GM21423 (cell line): ENCODE measurements at regions not wholly inside any gene's neighbourhood (a gene's known extent, or its start where the extent isn't known, plus 50 kb on each side); places are given as distances from the start of the nearest gene placed in this dataset.

ENCODE experiments used
- ATAC-seq: cut with Tn5 transposase; IDR thresholded peaks from one replicate; pipeline ENCODE4 v1.9.1; 2021; ENCODE audit warnings: mild to moderate bottlenecking, moderate library complexity; ENCODE audit not compliant: unreplicated experiment

DNA sequence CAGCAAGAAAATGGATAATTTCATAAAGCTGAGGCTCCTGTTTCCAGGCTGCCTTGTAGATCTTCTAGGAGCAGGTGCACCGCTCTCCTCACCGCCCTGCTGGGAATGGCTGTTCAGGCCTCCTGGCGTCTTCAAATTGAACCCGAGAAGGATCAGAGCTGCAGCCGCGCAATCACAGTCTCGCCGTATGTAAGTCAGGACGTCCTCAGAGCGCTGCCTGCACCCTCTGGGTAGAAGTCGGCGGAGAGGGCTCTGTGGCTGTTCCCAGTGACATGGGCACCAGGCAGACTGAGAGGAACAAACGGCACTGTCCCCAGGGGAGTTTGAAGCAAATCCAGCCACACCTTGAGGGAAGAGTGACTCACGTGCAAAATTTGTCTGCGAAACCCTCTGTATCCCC is 476.9 kb downstream of the TCERG1L start:
- ATAC-seq: no peak

DNA sequence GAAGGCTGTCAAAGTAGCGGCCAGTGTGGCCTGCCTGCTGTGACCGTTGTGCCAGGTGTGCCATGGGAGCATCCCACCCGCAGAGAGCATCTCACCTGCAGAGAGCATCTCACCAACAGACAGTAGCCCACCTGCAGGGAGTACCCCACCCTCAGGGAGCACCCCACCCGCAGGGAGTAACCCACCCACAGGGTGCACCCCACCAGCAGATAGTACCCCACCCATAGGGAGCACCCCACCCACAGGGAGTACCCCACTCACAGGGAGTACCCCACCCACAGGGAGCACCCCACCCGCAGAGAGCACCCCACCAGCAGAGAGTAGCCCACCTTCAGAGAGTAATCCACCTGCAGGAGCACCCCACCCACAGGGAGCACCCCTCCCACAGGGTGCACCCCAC is 476.5 kb downstream of the TCERG1L start:
- no peak for ATAC-seq

DNA sequence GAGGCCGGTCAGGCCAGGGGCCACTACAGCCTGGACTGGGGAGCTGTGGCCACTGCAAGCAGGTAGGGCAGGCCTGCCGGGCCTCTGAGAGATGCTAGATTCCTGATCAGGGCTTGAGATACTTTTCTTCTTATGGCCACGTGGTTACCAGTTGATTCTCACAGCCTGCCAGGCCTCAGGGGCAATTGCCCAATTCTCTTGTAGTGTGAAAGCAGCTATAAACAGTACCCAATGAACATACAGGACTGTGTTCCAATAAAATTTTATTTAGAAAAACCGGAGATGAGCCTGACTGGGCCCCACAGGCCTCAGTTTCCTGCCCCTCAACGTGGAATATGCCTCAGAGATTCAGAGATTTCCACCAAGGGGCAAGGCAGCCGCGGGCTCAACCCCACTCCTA is 475.2 kb downstream of the TCERG1L start:
- ATAC-seq: no peak

DNA sequence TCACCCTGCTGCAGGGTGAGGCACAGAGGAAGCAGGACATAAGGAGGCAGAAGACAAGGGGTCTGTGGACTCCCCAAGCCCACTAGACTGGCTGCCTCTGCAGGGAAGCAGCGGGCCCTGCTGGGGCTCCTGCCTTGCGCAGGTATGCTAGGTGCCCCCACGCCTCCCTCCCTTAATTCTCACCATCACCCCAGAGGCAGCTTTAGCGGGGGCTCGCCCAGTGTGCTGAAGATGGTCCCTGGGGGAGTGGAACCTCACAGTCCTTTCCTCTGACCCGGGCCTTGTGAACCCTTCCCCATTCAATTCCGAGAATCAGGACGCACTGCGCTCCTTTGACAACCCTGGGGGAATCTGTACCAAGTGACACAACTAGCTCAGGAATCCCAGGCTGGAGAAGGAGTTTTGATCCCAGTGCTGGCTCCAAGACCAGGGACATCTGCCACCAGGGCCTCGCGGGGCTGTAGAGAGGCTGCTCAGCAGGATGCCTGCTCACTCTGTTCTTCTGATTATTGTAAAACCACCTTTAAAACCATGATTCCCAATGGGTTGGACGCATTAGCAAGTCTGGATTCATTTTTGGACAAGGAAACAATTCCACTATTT is 468.4 kb downstream of the TCERG1L start:
- no peak for ATAC-seq

DNA sequence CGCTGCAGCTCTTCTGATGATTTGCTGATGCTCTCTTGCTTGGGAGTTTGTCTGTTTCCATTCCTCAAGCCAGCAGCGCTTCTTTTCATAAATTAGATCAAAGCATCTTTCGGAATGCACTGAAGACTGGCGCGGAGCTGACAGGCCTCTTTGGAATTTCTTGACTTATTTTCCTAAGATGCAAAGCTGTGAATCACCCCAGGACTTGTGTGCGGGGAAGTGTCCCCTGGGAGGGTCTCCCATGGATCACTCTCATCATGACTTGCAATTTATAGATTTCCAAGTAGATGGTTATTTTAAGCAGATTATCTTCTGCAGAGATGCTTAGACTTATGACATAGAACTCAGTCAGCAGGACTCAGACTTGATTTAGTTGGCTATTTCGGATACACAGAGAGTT is 467.2 kb downstream of the TCERG1L start:
- ATAC-seq: no peak

DNA sequence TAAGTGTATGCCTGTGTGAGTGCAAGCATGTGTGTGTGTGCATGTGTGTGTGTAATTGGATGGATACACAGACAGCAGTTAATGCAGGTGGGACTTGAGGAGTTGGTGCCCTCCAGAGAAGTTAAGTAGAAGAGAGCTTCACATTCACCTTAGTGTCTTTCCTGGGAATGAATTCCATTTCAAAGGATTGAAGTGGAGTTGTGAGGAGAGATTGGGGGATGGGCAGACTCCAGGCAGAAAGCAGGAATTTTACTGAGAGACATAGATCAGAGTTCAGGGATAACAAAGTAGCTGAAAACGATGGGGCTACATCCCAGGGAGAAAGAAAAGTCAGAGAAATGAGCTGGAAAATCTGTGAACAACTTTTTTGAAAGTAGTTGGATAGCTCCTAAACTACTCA is 464.4 kb downstream of the TCERG1L start:
- ATAC-seq: no peak

DNA sequence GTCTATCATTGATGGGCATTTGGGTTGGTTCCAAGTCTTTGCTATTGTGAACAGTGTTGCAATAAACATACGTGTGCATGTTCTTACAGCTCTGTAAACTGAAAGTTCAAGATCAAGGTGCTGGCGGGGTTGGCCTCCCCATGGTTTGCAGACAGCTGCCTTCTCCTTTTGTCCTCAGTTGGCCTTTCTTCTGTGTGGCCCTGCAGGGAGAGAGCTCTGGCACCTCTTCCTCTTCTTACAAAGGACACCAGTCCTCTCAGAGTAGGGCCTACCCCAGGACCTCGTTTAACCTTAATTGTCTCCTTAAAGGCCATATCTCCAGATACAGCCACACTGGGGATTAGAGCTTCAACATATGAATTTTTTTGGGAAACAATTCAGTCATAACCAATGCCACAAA is 462.7 kb downstream of the TCERG1L start:
- no peak for ATAC-seq

DNA sequence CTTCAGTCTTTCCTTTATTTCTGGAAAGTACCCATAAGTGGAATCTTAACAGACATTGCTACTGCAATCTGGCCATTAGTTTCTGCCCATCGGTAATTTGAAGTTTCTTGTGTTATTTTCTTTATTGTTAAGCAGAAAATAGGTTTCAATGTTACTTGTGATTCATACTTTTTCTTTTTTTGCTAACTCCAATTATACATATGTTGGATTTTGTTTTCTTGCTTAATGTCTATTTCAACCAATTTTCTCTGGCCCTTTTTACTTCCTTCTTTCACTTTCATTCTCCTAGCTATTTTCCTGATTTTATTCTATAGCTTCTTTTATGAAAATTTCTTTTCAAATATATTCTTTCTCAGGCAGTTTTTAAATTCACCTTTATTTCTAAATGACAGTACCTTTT is 457.4 kb downstream of the TCERG1L start:
- no peak for ATAC-seq

DNA sequence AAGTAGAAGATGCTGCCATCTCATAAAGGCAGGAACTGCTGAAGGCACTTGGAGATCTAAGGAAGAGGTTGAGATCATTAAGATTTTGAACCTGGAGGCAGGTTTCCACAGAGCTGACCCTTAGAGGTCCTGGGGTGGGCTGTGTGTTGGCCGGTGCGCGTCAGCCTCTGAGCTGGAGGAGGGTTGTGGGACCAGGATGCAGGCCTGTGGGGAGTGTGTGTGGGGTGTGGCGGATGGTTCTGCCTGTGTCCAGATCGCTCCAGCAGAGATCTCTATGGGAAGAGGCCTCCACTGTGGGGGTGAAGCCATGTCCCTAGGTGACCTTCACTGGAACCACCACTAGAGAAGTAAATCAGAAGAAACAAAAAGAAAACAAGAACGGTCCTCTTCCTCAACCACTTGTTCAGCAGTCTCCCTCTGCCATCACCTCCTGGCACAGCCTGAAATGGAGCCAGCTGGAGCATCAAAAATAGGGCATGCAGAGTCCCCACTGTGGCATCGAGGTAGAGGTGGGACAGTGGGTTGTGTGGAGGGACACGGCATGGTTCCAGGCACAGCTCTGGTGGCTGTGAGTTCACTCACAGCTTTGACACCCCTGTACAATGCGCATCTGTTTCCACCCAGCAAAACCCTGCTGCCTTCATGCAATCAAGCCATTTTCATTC is 453.8 kb downstream of the TCERG1L start:
- ATAC-seq: no peak

DNA sequence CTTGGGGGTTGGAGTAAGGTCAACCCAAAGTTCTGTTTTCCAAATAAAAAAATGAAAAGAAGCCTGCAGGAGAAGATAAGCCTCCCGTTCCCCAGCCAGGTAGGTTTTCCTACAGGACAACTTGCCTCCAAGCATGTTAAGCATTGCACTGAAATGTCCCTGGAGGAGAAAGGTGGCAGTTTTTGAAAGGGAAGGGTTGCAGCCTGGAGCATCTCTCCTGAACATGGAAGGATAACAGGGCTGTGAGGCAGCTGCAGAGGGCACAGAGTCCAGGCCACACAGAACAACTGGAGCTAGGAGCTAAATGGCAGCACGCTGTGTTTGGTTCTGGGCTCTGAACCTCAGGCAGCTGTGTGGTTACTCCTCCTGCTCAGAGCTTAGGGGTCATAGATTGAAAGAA is 452.9 kb downstream of the TCERG1L start:
- no peak for ATAC-seq

DNA sequence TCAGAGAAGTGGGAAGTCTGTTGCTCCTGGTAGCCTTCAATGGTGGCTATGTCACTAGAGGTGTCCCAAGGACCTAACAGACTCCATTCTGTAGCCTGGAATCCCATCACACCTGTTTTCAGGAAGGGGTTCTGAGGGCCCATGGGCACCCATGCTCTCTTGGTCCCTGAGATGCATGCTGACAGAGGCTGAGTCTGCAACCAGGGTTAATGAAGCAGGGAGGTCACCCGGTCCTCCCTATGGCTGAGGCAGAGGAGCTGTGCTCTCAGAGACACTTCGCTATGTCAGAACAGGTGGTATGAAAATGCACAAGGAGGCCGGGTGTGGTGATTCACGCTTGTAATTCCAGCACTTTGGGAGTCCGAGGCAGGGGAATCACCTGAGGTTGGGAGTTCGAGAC is 452.1 kb downstream of the TCERG1L start:
- ATAC-seq: no peak

DNA sequence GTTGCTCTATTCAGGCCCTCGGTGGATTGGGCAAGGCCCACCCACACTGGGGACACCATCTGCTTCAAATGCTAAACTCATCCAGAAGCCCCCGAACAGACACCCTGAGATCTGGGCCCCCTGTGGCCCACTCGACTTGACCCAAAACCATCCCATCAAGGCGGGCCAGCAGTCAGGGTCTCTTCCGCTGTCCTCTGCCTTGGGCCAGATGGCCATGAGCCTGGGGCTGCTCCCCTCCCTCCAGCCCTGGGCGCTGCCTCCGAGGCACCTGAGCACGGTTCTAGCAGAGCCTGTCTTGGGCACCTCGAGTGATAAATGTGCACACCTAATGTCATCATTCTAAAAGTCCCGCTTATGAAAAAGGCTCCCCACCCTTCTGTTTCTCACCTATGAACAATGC is 449.4 kb downstream of the TCERG1L start:
- no peak for ATAC-seq

DNA sequence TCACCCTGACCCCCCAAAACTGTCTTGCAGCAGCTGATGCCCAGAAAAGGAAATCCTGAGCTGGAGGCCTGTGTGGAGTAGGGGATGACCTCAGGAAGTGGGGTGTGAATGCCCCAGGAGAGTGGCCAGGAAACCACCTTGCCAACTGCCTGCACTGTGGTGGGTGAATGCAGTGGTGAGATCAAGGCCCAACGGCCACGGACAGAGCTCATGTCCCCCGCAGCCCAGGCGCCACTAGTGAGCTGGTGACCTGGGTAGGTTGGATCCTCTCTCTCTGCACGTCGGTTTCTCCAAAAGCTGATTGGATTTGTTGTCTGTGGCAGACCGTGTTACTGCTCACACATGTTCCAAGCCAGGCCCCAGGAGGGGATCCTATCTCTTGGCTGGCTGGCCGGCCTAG is 448.9 kb downstream of the TCERG1L start:
- no peak for ATAC-seq

DNA sequence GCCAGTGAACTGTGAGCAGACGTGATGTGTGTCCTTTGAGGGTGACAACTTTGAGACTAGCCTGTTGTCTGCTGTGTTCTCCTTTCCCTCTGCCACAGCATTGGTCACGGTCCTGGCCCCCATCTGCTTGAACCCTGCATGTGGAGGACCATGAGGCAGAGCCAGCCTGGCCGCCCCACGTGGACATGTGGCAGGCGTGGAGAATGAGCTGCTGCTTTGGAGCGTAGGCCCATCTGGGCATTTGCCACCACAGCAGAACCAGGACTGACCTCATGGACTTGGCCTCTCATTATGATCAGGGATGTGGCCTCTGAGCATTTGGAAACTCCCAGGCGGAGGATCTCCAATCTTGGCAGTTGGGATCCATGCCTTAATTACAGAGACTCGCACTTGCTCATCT is 448.5 kb downstream of the TCERG1L start:
- ATAC-seq: no peak

DNA sequence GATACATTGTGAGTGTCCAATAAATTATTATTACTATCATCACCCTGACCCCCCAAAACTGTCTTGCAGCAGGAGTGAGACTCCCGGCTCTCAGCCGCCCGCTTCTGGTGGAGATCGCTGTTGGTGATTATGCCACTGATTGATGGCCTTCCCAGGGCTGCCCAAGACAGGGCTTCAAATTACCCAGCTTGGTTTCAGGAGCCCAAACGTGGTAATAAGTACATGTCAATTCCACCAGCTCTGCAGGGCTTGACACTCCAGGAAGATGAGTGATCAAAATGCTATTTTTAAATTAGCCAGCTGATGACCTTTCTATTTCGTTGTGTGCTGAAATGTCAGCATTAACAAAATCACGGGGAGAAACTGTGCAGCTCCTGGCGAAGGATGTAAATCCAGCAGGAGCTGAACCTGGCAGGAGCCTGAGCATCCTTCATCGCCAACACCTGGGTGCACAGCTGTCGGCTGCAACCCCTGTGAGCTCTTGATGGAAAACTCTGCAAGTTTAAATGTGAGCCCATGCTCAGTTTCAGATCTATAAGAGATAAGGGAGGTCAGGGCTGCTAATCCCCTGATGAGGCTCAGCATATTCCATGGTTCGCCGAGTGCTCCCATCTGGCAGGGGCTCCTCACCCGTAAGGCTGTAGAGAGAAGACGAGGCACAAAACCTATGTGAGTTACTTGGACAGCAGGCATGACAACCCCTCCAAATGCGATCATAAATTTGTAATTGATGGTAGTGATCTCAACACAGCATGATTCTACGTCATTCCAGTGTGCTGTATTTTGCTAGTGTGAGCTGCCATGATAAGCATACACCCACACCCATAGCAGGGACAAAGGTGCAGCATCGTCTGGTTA is 446.3 kb downstream of the TCERG1L start:
- ATAC-seq: no peak

DNA sequence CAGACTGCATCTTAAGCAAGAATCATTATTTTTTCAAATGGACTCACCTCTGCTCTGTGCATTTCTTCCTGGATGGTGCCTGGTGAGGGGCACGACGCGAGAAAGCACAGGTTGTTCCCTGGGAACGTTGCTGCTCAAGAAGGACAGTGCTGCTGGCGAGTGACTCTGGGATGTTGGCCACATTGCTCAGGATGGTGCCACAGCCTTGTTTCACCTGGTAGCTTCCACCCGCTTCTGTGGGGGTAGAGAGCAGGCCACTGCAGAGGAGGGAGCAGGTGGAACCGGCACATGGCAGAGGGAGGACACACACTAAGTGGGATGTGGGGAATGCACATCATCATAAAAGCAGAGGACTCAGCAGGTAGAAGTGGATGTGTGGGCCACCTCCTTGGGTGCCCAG is 444.7 kb downstream of the TCERG1L start:
- no peak for ATAC-seq

DNA sequence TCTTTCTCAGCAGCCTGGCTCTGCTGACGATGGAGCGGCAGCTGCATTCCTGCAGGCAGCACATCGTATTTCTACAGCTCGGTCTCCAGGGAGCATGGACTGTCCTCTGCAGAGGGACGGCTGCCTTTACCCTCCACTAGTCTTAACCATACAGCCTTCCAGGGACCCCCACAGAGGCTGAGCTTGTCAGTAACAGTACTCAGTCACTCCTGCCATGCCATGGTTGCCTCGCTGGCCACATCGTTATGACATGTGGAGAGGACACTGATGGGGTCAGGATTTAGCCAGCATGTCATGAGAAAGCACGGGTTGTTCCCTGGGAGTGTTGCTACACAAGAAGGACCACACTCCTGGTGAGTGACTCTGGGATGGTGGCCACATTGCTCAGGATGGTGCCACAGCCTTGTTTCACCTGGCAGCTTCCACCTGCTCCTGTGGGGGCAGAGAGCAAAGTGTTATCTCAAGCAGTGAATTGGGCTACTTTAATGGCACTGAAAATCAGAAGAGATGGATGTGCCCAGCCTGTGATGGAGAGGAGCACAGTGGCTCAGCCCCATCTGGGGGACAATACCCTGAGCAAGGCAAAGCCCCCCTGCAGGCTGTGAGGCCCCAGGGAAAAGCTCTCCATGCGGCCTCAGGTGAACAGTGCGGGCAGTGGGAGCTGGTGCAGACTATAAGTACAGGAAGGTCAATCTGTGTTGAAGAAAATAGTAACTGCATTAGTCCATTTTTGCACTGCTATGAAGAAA is 443.9 kb downstream of the TCERG1L start:
- ATAC-seq: no peak

DNA sequence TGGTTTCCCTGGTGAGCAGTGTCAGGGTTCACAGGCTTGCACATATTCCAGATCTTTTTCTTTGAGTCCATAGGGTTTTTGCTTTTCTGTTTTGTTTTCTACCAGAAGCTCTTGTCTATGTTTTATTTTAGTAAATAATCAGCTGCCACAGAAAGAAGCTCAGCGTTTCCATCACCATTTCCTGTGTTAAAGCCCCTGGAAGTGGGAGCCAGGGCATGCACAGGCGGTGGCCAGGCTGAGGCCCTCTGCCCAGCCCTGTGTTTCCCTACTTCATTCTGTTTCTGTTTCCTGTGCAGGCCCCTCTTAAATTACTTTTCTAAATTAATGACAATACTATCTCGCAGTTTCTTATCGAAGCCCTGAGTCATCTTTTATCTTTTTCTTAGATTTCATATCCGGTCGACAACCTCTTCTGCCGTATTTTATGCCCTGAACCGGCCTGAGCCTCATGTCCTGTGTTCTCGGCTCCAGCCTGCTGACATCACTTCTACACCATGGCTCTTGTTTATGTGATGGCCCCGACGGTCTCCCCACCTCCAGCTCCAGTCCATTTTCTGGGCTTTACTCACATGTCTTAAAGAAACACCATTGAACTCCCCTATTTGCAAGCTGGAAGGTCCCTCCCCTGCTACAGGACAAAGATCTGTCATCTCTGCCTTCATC is 442.2 kb downstream of the TCERG1L start:
- ATAC-seq: no peak

DNA sequence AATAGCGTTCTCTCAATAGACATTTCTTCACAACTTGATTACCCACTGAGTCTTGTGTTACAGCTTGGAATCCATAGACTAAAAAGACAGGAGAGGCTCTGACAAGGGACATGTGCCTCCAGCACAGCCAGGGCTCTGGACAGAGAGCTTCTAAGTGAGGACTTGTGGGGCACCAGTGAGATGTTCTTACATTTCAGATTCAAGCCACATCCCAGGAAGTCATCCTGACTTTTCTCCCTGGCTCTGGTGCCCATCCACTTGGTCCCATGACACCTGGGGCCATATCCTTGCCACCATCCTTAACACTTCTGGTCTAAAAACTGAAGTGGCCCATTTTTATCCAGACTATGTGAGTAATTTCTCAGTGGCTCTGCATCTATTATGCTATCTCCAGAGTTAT is 440.1 kb downstream of the TCERG1L start:
- ATAC-seq: no peak

DNA sequence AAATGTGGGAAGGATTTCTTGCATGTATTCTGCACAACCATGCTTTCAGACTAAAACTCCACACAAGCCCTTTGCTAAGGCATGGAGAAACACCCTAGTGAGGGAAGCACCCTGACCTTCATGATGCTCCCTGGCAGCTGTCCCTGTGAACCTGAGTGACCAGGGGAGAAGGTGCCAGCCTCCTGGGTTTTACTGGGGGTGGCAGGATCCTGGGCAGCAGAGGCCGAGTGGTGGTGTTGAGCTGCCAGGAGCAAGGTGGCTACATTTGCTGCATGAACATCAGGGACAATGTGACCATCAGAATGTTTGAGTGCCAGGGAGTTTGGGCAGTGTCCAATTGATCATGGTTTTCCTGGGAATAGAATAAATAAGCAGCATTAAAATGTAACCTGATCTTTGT is 437.9 kb downstream of the TCERG1L start:
- ATAC-seq: no peak

DNA sequence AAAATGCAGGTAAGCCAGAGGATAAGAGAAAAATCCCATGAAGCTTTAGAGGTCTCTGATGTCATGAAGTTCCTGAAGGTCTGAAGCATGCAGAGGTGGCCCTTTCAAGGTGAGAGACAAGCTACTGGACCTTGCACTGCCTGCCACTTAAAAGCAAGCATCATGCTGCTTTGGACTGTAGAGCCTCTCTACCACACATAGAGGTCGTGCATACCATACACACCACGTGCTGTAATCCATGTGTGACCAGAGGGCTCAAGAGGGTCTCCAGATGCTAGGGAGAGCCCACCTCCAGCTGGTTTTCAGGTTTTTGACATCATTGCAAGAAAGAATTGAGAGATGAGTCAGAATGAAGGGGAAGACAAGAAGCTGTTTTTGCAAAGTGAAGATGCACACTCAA is 436.4 kb downstream of the TCERG1L start:
- ATAC-seq: no peak
